Mucosa of stomach (tissue), 1 donor: ENCODE measurements at regions not wholly inside any gene's neighbourhood (a gene's known extent, or its start where the extent isn't known, plus 50 kb on each side); places are given as distances from the start of the nearest gene placed in this dataset.

Experiments
- H3K27me3 ChIP-seq: one replicate; pipeline ENCODE4 v1.7.0; 2013; ENCODE audit warnings: mild to moderate bottlenecking, low read length; ENCODE audit not compliant: control insufficient read depth, insufficient read depth
- H3K36me3 ChIP-seq: one replicate; pipeline ENCODE4 v1.7.0; 2013; ENCODE audit warnings: low read length; ENCODE audit not compliant: control insufficient read depth, insufficient read depth
- H3K4me1 ChIP-seq: one replicate; pipeline ENCODE4 v1.7.0; 2013; ENCODE audit warnings: mild to moderate bottlenecking, low read length; ENCODE audit not compliant: control insufficient read depth, insufficient read depth
- H3K4me3 ChIP-seq: one replicate; pipeline ENCODE4 v1.7.0; 2013; ENCODE audit warnings: low read length
- H3K9ac ChIP-seq: one replicate; pipeline ENCODE4 v1.7.0; 2013; ENCODE audit warnings: mild to moderate bottlenecking, low read length, moderate library complexity
- H3K9me3 ChIP-seq: one replicate; pipeline ENCODE4 v1.7.0; 2013; ENCODE audit warnings: mild to moderate bottlenecking, low read length, moderate library complexity; ENCODE audit not compliant: control insufficient read depth
- donor health status: Pancreatic carcinoma.

- Histone ChIP-seq H3K27me3 (peaks cover 5% of the 10 kb centered on the region), H3K36me3 (no peaks in the 10 kb centered on the region), H3K4me3 (no peak overlapping the region), H3K9me3 (no peaks in the 10 kb centered on the region), H3K9ac (no peak overlapping the region), H3K4me1 (peaks cover 39% of the 10 kb centered on the region)
Observed at GRCh38 chr2:120465989-120466703, 120.2 kb downstream of the INHBB start.

GRCh38 chr2:120466704-120467054 lies 120.7 kb downstream of the INHBB start:
- Histone ChIP-seq H3K9me3 (no peaks in the 10 kb centered on the region), H3K27me3 (peaks cover 5% of the 10 kb centered on the region), H3K36me3 (no peaks in the 10 kb centered on the region), H3K4me1 (peaks cover 41% of the 10 kb centered on the region), H3K9ac (no peak overlapping the region), H3K4me3 (no peak overlapping the region)

- H3K27me3 ChIP-seq, result peaks cover 5% of the 10 kb centered on the region
- H3K9ac ChIP-seq, result no peak overlapping the region
- H3K4me3 ChIP-seq, result no peak overlapping the region
- H3K36me3 ChIP-seq, result no peaks in the 10 kb centered on the region
- H3K9me3 ChIP-seq, result no peaks in the 10 kb centered on the region
- H3K4me1 ChIP-seq, result peaks cover 44% of the 10 kb centered on the region
Observed at GRCh38 chr2:120468136-120468535, 122.2 kb downstream of the INHBB start.

- Histone ChIP-seq H3K9ac (no peak overlapping the region), H3K4me1 (peaks cover 57% of the 10 kb centered on the region), H3K36me3 (no peaks in the 10 kb centered on the region), H3K27me3 (peaks cover 5% of the 10 kb centered on the region), H3K4me3 (no peak overlapping the region), H3K9me3 (no peaks in the 10 kb centered on the region)
Observed at GRCh38 chr2:120469426-120469825, 123.5 kb downstream of the INHBB start.

- peaks cover 56% of the 10 kb centered on the region for H3K4me1 ChIP-seq
- H3K9me3 ChIP-seq, result no peaks in the 10 kb centered on the region
- no peak overlapping the region for H3K4me3 ChIP-seq
- peaks cover 5% of the 10 kb centered on the region for H3K27me3 ChIP-seq
- H3K36me3 ChIP-seq, result no peaks in the 10 kb centered on the region
- H3K9ac ChIP-seq, result peak overlapping the region; percentile 27
Observed at GRCh38 chr2:120470041-120470965, 124.4 kb downstream of the INHBB start.

GRCh38 chr2:120471166-120471565 lies 125.2 kb downstream of the INHBB start:
- Histone ChIP-seq H3K9me3 (no peaks in the 10 kb centered on the region), H3K36me3 (no peaks in the 10 kb centered on the region), H3K4me1 (peaks cover 48% of the 10 kb centered on the region), H3K4me3 (no peak overlapping the region), H3K9ac (no peak overlapping the region), H3K27me3 (peaks cover 3% of the 10 kb centered on the region)

- H3K27me3 ChIP-seq, result no peaks in the 10 kb centered on the region
- no peak overlapping the region for H3K9ac ChIP-seq
- no peak overlapping the region for H3K4me3 ChIP-seq
- H3K9me3 ChIP-seq, result no peaks in the 10 kb centered on the region
- H3K4me1 ChIP-seq, result peaks cover 39% of the 10 kb centered on the region
- no peaks in the 10 kb centered on the region for H3K36me3 ChIP-seq
Observed at GRCh38 chr2:120472031-120472430, 126.1 kb downstream of the INHBB start.

- H3K9ac ChIP-seq, result no peak overlapping the region
- H3K4me1 ChIP-seq, result peaks cover 39% of the 10 kb centered on the region
- no peak overlapping the region for H3K4me3 ChIP-seq
- no peaks in the 10 kb centered on the region for H3K36me3 ChIP-seq
- H3K9me3 ChIP-seq, result no peaks in the 10 kb centered on the region
- H3K27me3 ChIP-seq, result no peaks in the 10 kb centered on the region
Observed at GRCh38 chr2:120472891-120473309, 127.0 kb downstream of the INHBB start.

- peaks cover 39% of the 10 kb centered on the region for H3K4me1 ChIP-seq
- H3K9me3 ChIP-seq, result no peaks in the 10 kb centered on the region
- H3K4me3 ChIP-seq, result no peak overlapping the region
- no peaks in the 10 kb centered on the region for H3K36me3 ChIP-seq
- H3K9ac ChIP-seq, result peak overlapping the region; percentile 31
- no peaks in the 10 kb centered on the region for H3K27me3 ChIP-seq
Observed at GRCh38 chr2:120473522-120474271, 127.8 kb downstream of the INHBB start.

GRCh38 chr2:120474486-120474885 lies 128.6 kb downstream of the INHBB start:
- Histone ChIP-seq H3K27me3 (no peaks in the 10 kb centered on the region), H3K36me3 (no peaks in the 10 kb centered on the region), H3K9ac (peak overlapping the region; percentile 31), H3K4me3 (no peak overlapping the region), H3K4me1 (peaks cover 36% of the 10 kb centered on the region), H3K9me3 (no peaks in the 10 kb centered on the region)

- H3K9me3 ChIP-seq, result no peaks in the 10 kb centered on the region
- H3K27me3 ChIP-seq, result no peaks in the 10 kb centered on the region
- peaks cover 20% of the 10 kb centered on the region for H3K4me1 ChIP-seq
- no peak overlapping the region for H3K4me3 ChIP-seq
- H3K9ac ChIP-seq, result no peak overlapping the region
- H3K36me3 ChIP-seq, result no peaks in the 10 kb centered on the region
Observed at GRCh38 chr2:120476141-120476540, 130.2 kb downstream of the INHBB start.

- H3K9me3 ChIP-seq, result no peaks in the 10 kb centered on the region
- H3K9ac ChIP-seq, result no peak overlapping the region
- no peaks in the 10 kb centered on the region for H3K27me3 ChIP-seq
- H3K4me1 ChIP-seq, result peaks cover 21% of the 10 kb centered on the region
- H3K36me3 ChIP-seq, result no peaks in the 10 kb centered on the region
- H3K4me3 ChIP-seq, result no peak overlapping the region
Observed at GRCh38 chr2:120477198-120477597, 131.3 kb downstream of the INHBB start.
